ENCODE measurements at regions not wholly inside any gene's neighbourhood (a gene's known extent, or its start where the extent isn't known, plus 50 kb on each side); places are given as distances from the start of the nearest gene placed in this dataset.
A peak's percentile ranks its signal among the peaks of the same experiment; 100 is the strongest.

GRCh38 chr11:11155962-11156815, 196.9 kb downstream of the CSNK2A3 start:
- no peak for DNase-seq (ENCODE audit: low read depth)
- TF ChIP-seq, protein P1, sequence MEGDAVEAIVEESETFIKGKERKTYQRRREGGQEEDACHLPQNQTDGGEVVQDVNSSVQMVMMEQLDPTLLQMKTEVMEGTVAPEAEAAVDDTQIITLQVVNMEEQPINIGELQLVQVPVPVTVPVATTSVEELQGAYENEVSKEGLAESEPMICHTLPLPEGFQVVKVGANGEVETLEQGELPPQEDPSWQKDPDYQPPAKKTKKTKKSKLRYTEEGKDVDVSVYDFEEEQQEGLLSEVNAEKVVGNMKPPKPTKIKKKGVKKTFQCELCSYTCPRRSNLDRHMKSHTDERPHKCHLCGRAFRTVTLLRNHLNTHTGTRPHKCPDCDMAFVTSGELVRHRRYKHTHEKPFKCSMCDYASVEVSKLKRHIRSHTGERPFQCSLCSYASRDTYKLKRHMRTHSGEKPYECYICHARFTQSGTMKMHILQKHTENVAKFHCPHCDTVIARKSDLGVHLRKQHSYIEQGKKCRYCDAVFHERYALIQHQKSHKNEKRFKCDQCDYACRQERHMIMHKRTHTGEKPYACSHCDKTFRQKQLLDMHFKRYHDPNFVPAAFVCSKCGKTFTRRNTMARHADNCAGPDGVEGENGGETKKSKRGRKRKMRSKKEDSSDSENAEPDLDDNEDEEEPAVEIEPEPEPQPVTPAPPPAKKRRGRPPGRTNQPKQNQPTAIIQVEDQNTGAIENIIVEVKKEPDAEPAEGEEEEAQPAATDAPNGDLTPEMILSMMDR (IDR thresholded peaks at IDR 0.05; ENCODE audit: low read length, missing control alignments) = peak; percentile 34
- no peak overlapping the region for H3K4me3 ChIP-seq (replicated peaks; ENCODE audit: low read depth, low read length)

GRCh38 chr11:11152877-11153276, 200.2 kb downstream of the CSNK2A3 start:
- TF ChIP-seq, protein P1 (IDR thresholded peaks at IDR 0.05; ENCODE audit: low read length, missing control alignments) = no peak
- H3K4me3 ChIP-seq (replicated peaks; ENCODE audit: low read depth, low read length) = no peak overlapping the region
- no peak for DNase-seq (ENCODE audit: low read depth)

- no peak overlapping the region for H3K4me3 ChIP-seq (replicated peaks; ENCODE audit: low read depth, low read length)
- TF ChIP-seq, protein P1 (IDR thresholded peaks at IDR 0.05; ENCODE audit: low read length, missing control alignments) = no peak
These were observed 203.2 kb downstream of the CSNK2A3 start for GRCh38 chr11:11149671-11150459.

DNA sequence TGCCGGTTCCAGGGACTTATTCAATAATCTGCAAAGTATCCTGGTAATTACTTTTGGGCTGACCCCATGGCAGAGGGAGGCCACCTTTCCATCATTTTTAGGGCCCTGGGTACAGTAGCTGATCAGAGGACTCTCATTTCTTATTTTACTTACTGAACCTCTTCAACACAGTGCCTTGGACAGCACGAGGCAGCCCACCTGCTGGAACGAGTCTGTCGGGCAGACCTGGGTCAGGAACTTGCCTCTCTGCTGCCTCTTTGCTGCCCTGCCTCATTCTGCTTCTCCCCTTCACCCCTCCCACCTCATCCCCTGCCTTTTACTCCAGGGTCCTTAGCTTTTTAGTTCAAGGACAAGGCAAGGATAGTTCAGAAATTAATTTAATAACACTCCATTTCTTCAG, 204.5 kb downstream of the CSNK2A3 start:
- no peak overlapping the region for H3K4me3 ChIP-seq (replicated peaks; ENCODE audit: low read depth, low read length)
- no peak for DNase-seq (ENCODE audit: low read depth)
- TF ChIP-seq, protein P1 (IDR thresholded peaks at IDR 0.05; ENCODE audit: low read length, missing control alignments) = no peak

More at GRCh38 chr11:11149671-11150459, 203.2 kb downstream of the CSNK2A3 start:
- DNase-seq (ENCODE audit: low read depth) = no peak

DNA sequence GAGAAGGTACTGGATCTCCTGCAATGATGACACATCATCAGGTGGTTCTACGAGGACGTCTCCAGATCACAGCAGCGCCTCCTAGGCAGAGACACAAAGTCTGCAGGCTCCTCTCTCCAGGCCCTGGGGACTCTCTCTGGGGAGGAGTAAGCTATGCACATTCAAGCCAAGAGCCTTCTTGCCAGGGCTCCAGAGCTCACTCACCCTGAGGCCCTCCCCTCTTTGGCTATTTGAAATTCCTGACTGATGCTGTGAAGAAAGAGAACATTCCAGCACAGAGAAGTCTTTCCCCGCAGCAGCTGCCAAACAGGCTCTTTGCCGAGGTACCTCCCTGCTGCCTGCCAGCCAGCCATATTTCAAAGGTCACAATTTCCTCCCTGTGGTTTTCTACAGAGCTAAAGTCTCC, 204.9 kb downstream of the CSNK2A3 start:
- DNase-seq (ENCODE audit: low read depth) = peak; percentile 82
- TF ChIP-seq, protein P1 (IDR thresholded peaks at IDR 0.05; ENCODE audit: low read length, missing control alignments) = peak; percentile 34
- no peak overlapping the region for H3K4me3 ChIP-seq (replicated peaks; ENCODE audit: low read depth, low read length)

DNA sequence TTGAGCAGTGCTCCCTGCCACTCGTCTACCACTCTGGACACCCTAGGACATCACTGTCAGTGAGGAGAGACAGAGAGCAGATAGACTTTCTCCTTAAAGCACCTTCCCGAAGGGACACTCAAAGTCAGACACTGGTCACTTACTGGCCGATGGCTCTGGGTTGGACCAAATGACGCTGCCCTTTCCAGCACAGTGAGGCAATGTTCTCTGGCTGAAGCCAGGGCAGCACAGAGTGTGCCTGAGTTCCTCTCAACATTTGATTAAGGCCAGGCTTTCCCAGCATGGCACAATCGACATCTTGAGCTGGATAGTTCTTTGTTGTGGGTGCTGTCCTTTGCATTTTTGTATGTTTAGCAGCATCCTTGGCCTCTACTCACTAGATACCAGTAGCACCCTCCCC, 206.2 kb downstream of the CSNK2A3 start:
- TF ChIP-seq, protein P1 (IDR thresholded peaks at IDR 0.05; ENCODE audit: low read length, missing control alignments) = no peak
- H3K4me3 ChIP-seq (replicated peaks; ENCODE audit: low read depth, low read length) = no peak overlapping the region
- DNase-seq (ENCODE audit: low read depth) = no peak

Data from fibroblast of pulmonary artery (primary cell).